ENCODE measurements at regions not wholly inside any gene's neighbourhood (a gene's known extent, or its start where the extent isn't known, plus 50 kb on each side); places are given as distances from the start of the nearest gene placed in this dataset.

- no peaks in the 10 kb centered on the region for H3K9me3 ChIP-seq (ENCODE audit: control insufficient read depth, insufficient read depth, low read length)
- H2BK20ac ChIP-seq (ENCODE audit: low read depth, low read length) = no peak overlapping the region
- H3K36me3 ChIP-seq (ENCODE audit: control insufficient read depth, insufficient read depth, low read length) = no peaks in the 10 kb centered on the region
- H3K4me3 ChIP-seq (ENCODE audit: insufficient read depth, low read depth, low read length) = no peak overlapping the region
- no peak overlapping the region for H3K14ac ChIP-seq (replicated peaks; ENCODE audit: low read depth, low read length)
- no peak overlapping the region for H3K4me2 ChIP-seq (ENCODE audit: low read depth, low read length)
- no CpG with 5 or more reads among the region's 6 CpGs for WGBS, 2 experiments (ENCODE audit: extremely low coverage in 2 of 2, insufficient read length in 1 of 2)
- no peak overlapping the region for H2AK5ac ChIP-seq (ENCODE audit: low read depth, low read length)
- H3K27ac ChIP-seq (ENCODE audit: insufficient read depth, low read length) = no peak overlapping the region
- H4K91ac ChIP-seq (ENCODE audit: insufficient read depth, low read depth, low read length) = no peak overlapping the region
- no peak overlapping the region for H4K5ac ChIP-seq (ENCODE audit: low read depth, low read length)
- no peaks in the 10 kb centered on the region for H3K4me1 ChIP-seq (ENCODE audit: control insufficient read depth, insufficient read depth, low read length)
- dilution Hi-C loops (cut with HindIII; ENCODE audit: low sequenced_read_pairs, unreplicated experiment) = no loop called here
- no peak overlapping the region for H2BK15ac ChIP-seq (ENCODE audit: low read depth, low read length)
- no peak overlapping the region for H3K9ac ChIP-seq (ENCODE audit: low read depth, low read length)
- H3K23ac ChIP-seq (ENCODE audit: low read depth, low read length) = no peak overlapping the region
- TF ChIP-seq RFX5 (IDR thresholded peaks at IDR 0.05; ENCODE audit: low read depth, low read length) (no peak), MXI1 (IDR thresholded peaks at IDR 0.05; ENCODE audit: borderline replicate concordance, low read depth, low read length) (no peak), USF2 (IDR thresholded peaks at IDR 0.05; ENCODE audit: low read depth, low read length) (no peak), CHD1 (IDR thresholded peaks at IDR 0.05; ENCODE audit: low read depth, low read length) (no peak), MAZ (IDR thresholded peaks at IDR 0.05; ENCODE audit: borderline replicate concordance, low read depth, low read length) (no peak), POLR2A (IDR thresholded peaks at IDR 0.05; ENCODE audit: low read depth, low read length) (no peak), MAFK (IDR thresholded peaks at IDR 0.05; ENCODE audit: low read depth, low read length) (no peak), NFE2L2 (IDR thresholded peaks at IDR 0.05; ENCODE audit: low read depth, low read length) (no peak), SMC3 (IDR thresholded peaks at IDR 0.05; ENCODE audit: low read depth, low read length) (no peak), FOS (IDR thresholded peaks at IDR 0.05; ENCODE audit: low read depth, low read length) (no peak), RAD21 (IDR thresholded peaks at IDR 0.05; ENCODE audit: low read length) (no peak), BHLHE40 (IDR thresholded peaks at IDR 0.05; ENCODE audit: low read depth, low read length) (no peak), RCOR1 (IDR thresholded peaks at IDR 0.05; ENCODE audit: insufficient replicate concordance, low read length) (no peak), CEBPB (IDR thresholded peaks at IDR 0.05; ENCODE audit: low read depth, low read length) (no peak), CTCF (conservative IDR thresholded peaks at IDR 0.05; ENCODE audit: low read depth, low read length) (no peak), ELK1 (IDR thresholded peaks at IDR 0.05; ENCODE audit: borderline replicate concordance, low read depth, low read length) (no peak)
- no peak overlapping the region for H2BK5ac ChIP-seq (ENCODE audit: low read depth, low read length, poor library complexity, severe bottlenecking)
- BruUV-seq (replicated peaks) = no TSS peak
- ChIA-PET POLR2A (ENCODE audit: unreplicated experiment) (no interaction called here), CTCF (no interaction called here)
- no peaks in the 10 kb centered on the region for H3K27me3 ChIP-seq (ENCODE audit: control insufficient read depth, insufficient read depth, low read length)
- H2AK9ac ChIP-seq (replicated peaks; ENCODE audit: low read depth, low read length, poor library complexity) = no peak overlapping the region
- H3K79me1 ChIP-seq (ENCODE audit: low read depth in 1 of 2, low read length in 2 of 2) = no peaks in the 10 kb centered on the region
- H3K4ac ChIP-seq (ENCODE audit: low read depth, low read length) = no peak overlapping the region
- H3K56ac ChIP-seq (ENCODE audit: extremely low read depth, insufficient read depth, low read length) = no peak overlapping the region
- intact Hi-C loops (cut with micrococcal nuclease) = no loop called here
- ATAC-seq (ENCODE audit: low read depth) (no peak), DNase-seq (no peak)
- H3K9me1 ChIP-seq (ENCODE audit: insufficient read depth, low read length) = no peaks in the 10 kb centered on the region
- no peak overlapping the region for H4K8ac ChIP-seq (ENCODE audit: low read depth in 2 of 2, low read length in 2 of 2)
- H3K18ac ChIP-seq (ENCODE audit: low read depth, low read length) = no peak overlapping the region
- in situ Hi-C loops (cut with MboI; ENCODE audit: low sequenced_read_pairs) = no loop called here
- H4K20me1 ChIP-seq (ENCODE audit: insufficient read depth, low read length) = no peaks in the 10 kb centered on the region
- no peak overlapping the region for H2AFZ ChIP-seq (replicated peaks; ENCODE audit: low read length, poor library complexity)
- no peak overlapping the region for H2BK120ac ChIP-seq (ENCODE audit: low read depth, low read length)
Observed at GRCh38 chr7:26608402-26608801, 256.0 kb downstream of the SKAP2 start.
